Caki2 (cell line): ENCODE measurements at regions not wholly inside any gene's neighbourhood (a gene's known extent, or its start where the extent isn't known, plus 50 kb on each side); places are given as distances from the start of the nearest gene placed in this dataset.
"Not testable (repeated sequence)": the region's sequence is repeated elsewhere in the genome, so short reads cannot be mapped to it uniquely, and the experiment has no call there.

ENCODE experiments used
- DNase-seq: peaks from one replicate; pipeline ENCODE4 v3.0.0-alpha.2; 2015; ENCODE audit warnings: low read depth
- in situ Hi-C: cut with HindIII; loops from 2 replicates; pipeline ENCODE4 v1.10.0; 2016; ENCODE audit warnings: low sequenced_read_pairs, low pct_unique_long_range_greater_than_20kb, mixed read lengths

DNA sequence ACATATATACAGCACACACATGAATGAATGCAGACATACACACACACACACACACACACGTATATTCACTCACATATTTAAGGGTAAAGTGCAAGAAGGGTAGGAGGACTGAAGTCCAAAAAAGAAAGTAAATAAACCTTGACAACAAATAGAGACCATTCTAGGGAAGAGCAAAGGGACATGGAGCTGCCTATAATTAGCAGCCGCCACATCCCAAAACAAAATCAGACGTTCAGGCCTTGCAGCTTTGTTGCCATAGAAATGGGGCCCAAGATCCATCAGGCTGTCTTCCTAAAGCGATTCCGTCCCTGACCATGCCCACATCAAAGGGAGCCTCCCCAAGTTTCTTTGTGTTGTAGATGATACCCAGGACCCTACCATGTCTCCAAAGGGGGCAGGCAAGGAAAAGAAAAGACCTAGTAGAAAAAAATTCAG, 703.5 kb upstream of the TBX3 start:
- in situ Hi-C loops, result no loop called here
- DNase-seq, result no peak

DNA sequence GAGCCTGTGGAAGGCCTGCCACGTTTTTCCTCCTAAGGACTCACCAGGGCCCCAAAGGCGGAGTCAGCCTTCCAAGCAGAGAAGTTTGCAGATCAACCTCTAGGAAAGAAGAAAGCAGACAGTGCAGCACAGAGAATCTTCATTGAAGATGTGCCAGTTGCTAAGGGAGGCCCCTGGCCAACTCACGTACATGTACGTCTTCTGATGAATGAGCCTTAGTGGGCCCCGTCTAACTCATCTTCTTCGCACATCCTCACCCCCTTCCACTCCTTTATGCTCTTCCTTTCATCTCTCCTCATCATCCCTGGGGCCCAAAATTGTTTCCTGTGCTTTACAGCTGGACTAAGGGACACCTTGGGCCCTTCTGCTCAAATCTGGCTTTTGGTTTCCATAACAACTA, 703.0 kb upstream of the TBX3 start:
- no peak for DNase-seq
- in situ Hi-C loops, result no loop called here

DNA sequence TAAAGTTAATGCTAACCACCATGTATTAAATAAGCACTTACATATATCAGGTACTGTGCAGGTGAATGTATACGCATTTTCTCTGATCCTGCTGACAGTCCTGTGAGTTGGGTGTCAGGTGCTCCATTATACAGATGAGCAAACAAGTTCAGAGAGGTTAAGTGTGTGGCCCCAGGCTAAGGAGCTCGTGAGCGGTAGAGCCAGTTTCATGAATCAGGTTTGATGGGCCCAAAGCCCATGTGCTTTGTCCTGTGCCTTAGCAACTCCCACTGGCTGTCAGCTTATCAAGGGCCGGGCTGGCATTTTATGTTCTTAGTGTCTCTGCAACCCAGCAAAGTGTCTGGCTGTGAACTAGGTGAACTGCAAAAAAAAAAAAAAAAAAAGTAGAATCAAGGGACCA, 701.2 kb upstream of the TBX3 start:
- in situ Hi-C loops, result no loop called here

DNA sequence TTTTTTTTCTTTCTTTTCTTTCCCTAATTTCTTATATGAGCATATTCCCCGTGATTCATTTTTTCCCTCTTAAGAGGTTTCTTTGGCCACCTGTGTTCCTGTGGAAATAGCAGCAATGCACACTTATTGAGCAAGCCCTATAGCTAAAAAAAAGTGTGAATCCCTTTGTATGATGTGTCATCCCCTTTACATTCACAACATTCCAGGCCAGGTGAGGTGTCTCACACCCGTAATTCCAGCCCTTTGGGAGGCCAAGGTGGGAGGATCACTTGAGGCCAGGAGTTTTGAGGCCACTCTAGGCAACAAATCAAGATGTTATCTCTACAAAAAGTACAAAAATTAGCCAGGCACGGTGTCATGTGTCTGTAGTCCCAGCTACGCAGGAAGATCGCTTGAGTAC, 700.4 kb upstream of the TBX3 start:
- DNase-seq, result no peak
- in situ Hi-C loops, result no loop called here

More for the DNA sequence above, 701.2 kb upstream of the TBX3 start:
- DNase-seq, result no peak

DNA sequence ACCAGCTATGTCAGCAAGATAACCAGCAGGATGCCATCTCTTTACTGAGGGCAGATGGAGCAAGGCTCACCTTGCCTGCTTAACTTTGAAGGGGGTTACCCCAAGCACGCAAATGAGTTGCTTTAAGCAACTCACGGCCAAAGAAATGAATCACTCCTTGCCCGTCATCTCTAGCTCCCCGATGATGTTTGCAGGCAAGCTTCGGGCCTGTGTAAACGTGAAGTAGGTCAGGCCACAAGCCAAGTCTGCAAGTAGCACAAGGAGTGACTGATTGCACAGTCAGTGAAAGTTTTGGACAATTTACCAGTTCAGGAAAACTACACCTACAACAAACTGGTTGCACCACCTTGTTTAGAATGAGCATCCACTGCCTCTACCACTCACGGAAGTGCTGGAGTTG, 699.7 kb upstream of the TBX3 start:
- no peak for DNase-seq

GRCh38 chr12:115382681-115383080, 698.7 kb upstream of the TBX3 start:
- DNase-seq, result no peak
- in situ Hi-C loops, result no loop called here

More for the DNA sequence above, 699.7 kb upstream of the TBX3 start:
- in situ Hi-C loops, result no loop called here

- in situ Hi-C loops, result no loop called here
- no peak for DNase-seq
Observed at GRCh38 chr12:115380546-115381120, 696.7 kb upstream of the TBX3 start.

GRCh38 chr12:115378291-115378690, 694.3 kb upstream of the TBX3 start:
- in situ Hi-C loops, result no loop called here
- no peak for DNase-seq

DNA sequence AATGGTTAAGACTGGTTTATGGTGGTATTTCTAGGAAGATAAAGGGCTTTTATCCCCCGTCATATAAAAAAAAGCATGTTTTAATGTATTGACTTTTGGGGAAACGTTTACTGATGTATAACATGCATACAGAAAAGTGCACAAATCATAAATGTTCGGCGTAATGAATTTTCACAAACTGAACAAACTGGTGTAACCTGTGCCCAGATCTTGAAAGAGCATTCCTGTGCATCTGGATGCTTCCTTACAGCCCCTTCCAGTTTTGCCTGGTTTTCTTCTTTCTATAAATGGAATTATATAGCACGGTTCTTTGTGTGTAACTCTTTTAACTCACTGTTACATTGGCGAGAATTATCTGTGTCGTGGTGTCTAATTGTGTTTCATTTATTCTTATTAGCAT, 693.8 kb upstream of the TBX3 start:
- no peak for DNase-seq

GRCh38 chr12:115377230-115377629, 693.3 kb upstream of the TBX3 start:
- in situ Hi-C loops, result no loop called here
- no peak for DNase-seq

More for the DNA sequence above, 693.8 kb upstream of the TBX3 start:
- in situ Hi-C loops, result no loop called here

DNA sequence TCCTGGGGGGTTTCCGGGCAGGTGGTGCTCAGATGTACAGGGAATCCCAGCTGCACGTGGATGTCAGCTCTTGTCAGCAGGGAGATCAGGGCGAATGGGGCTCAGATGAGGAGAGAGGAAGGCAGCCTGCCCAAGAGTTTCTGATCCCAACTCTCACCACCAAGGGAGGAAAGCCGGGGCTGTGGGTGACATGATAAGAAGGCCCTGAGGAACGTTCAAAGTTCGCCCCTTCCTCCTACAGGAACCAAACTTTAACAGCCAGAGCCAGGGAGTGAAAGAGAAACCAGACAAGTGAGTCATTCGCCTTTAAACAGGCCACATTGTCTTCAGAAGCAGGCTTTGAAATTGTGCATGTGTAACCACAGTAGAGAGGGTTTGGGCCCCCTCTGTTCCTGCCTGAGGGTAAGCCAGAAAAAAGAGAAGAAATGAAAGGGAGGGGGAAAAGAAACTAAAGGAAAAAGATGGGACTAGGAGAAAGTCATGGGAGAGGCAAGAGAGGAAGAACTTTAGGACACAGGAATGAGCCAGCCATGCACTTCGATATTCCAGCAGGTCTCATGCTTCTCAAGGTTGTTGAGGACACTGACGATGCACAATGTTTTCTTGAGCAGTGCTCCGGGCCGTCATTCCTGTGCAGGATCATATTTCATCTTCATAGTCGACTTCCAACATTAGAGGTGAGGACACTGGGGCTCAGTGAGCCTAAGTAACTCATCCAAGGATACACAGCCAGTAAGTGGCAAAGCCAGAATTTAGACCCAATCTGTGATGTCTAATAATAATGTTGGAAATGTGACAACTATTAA, 691.4 kb upstream of the TBX3 start:
- peak; percentile 23 for DNase-seq
- in situ Hi-C loops, result no loop called here

- in situ Hi-C loops, result no loop called here
- no peak for DNase-seq
Observed at GRCh38 chr12:115374480-115375185, 690.7 kb upstream of the TBX3 start.

GRCh38 chr12:115371711-115372110, 687.7 kb upstream of the TBX3 start:
- DNase-seq, result no peak
- in situ Hi-C loops, result no loop called here

GRCh38 chr12:115370650-115371049, 686.7 kb upstream of the TBX3 start:
- in situ Hi-C loops, result no loop called here
- no peak for DNase-seq

GRCh38 chr12:115370207-115370606, 686.2 kb upstream of the TBX3 start:
- no peak for DNase-seq
- in situ Hi-C loops, result no loop called here

- in situ Hi-C loops, DNase-seq: not testable (repeated sequence)
Observed at GRCh38 chr12:115366277-115366676, 682.3 kb upstream of the TBX3 start.

DNA sequence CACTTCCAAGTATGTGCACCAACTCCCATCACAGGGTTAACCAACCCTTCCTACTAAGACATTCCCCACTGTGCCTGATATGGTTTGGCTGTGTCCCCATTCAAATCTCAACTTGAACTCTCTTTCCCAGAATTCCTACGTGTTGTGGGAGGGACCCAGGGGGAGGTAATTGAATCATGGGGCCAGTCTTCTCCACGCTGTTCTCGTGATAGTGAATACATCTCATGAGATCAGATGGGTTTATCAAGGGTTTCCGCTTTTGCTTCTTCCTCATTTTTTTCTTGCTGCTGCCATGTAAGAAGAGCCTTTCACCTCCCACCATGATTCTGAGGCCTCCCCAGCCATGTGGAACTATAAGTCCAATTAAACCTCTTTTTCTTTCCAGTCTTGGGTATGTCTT, 681.8 kb upstream of the TBX3 start:
- DNase-seq, in situ Hi-C loops: not testable (repeated sequence)

GRCh38 chr12:115364921-115365320, 680.9 kb upstream of the TBX3 start:
- DNase-seq, result no peak
- in situ Hi-C loops, result no loop called here

DNA sequence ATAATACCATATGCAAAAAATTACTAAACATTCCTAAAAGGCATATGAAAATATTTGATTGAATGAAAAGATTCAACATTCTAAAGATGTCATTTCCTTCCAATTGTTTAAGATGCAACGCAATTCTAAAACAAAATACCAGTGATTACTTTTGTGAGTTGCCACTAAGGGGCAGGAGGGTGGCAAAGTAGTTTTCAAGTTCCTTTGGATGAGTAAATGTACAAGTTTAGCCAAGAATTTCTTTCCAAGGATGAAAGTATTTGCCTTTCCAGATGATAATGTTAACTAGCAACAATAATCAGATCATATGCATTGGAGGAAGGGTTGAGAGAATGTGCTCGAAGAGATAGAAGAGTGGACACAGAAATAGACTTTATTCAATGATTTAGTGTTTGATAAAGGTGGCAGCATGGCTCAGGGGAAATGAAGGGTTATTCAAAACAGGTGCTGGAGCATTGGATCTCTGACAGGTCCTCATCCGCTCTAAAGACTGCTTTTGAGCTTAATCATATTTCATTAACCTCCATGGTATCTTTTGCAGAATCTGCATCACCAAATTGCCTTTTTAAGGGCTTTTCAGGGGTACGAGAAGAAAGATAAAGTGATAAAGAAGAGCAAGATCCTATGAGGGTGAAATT, 678.5 kb upstream of the TBX3 start:
- in situ Hi-C loops, result no loop called here
- DNase-seq, result no peak
